VCaP (cell line): ENCODE measurements at regions not wholly inside any gene's neighbourhood (a gene's known extent, or its start where the extent isn't known, plus 50 kb on each side); places are given as distances from the start of the nearest gene placed in this dataset.
A peak's percentile ranks its signal among the peaks of the same experiment; 100 is the strongest.

ENCODE experiments used
- H3K27ac ChIP-seq: fragments of 450-650 bp; 2 replicates; pipeline ENCODE4 v1.5.1; 2017
- TF ChIP-seq, protein P1 (sequence below): fragments of 450-650 bp; conservative IDR thresholded peaks from 2 replicates; pipeline ENCODE4 v1.5.1; 2017; ENCODE audit warnings: mild to moderate bottlenecking, moderate library complexity

DNA sequence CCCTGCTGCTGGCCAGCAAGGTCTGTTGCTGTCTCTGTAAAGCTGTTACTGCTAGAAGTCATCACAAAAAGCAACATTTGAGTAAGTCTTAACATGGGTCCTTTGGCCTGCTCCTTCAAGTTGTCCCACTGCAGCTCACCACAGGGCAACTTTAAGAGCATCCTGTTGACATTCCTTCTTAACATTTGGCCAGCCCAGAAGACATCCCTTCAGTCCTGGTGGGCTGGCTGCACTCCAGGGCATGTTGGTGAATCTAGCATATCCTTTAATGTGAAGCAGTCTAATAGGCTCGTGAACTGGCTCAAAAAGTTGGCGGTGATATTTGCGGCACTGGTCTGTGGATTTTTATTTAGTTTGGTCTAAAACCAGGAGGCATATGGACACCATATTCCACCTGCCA lies 92.2 kb upstream of the MAML3 start:
- peak overlapping the region; percentile 14 for H3K27ac ChIP-seq
- TF ChIP-seq, protein P1, sequence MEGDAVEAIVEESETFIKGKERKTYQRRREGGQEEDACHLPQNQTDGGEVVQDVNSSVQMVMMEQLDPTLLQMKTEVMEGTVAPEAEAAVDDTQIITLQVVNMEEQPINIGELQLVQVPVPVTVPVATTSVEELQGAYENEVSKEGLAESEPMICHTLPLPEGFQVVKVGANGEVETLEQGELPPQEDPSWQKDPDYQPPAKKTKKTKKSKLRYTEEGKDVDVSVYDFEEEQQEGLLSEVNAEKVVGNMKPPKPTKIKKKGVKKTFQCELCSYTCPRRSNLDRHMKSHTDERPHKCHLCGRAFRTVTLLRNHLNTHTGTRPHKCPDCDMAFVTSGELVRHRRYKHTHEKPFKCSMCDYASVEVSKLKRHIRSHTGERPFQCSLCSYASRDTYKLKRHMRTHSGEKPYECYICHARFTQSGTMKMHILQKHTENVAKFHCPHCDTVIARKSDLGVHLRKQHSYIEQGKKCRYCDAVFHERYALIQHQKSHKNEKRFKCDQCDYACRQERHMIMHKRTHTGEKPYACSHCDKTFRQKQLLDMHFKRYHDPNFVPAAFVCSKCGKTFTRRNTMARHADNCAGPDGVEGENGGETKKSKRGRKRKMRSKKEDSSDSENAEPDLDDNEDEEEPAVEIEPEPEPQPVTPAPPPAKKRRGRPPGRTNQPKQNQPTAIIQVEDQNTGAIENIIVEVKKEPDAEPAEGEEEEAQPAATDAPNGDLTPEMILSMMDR: no peak

DNA sequence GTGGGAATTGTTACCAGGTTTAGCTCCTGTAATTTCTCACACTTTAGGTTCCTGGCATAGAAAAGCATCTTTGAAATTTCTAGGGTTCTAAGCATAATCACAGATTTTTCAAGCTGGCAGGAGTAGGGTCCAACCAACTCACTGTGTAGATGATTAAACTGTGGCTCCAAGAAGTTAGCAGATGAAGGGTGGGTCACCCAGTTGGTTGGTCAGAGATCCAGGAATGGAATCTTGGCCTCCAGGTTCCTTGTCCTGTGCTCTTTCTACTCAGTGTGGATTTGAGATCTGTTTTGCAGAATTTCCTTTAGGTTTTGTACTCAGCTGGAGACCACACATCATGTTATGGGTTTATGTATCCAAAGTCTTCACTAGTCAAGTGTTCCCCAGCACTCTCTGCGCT lies 90.3 kb upstream of the MAML3 start:
- TF ChIP-seq, protein P1: no peak
- H3K27ac ChIP-seq: peak overlapping the region; percentile 98

DNA sequence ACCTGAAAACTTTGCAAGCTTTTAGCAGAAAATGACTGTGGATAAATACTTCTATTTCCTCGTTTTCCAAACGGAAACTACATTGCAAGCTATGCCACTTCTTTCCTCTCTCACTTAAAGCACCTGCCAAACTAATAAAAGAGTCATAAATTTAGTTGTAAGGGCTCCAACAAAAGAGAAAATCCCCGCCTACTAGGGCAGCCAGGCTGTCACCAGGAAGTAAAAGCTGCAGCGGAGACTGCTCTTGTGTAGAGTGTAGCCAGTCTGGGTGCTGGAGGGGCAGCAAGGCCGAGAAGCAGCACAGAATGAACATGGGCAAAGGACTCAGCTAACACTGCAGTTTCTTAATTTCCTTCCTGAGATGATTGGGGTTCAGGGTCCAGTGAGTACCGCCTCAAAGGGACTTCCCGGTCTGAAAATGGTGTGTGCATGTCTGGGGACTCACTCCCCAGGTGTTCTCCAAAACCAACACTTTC lies 89.3 kb upstream of the MAML3 start:
- TF ChIP-seq, protein P1: no peak
- peak overlapping the region; percentile 98 for H3K27ac ChIP-seq

DNA sequence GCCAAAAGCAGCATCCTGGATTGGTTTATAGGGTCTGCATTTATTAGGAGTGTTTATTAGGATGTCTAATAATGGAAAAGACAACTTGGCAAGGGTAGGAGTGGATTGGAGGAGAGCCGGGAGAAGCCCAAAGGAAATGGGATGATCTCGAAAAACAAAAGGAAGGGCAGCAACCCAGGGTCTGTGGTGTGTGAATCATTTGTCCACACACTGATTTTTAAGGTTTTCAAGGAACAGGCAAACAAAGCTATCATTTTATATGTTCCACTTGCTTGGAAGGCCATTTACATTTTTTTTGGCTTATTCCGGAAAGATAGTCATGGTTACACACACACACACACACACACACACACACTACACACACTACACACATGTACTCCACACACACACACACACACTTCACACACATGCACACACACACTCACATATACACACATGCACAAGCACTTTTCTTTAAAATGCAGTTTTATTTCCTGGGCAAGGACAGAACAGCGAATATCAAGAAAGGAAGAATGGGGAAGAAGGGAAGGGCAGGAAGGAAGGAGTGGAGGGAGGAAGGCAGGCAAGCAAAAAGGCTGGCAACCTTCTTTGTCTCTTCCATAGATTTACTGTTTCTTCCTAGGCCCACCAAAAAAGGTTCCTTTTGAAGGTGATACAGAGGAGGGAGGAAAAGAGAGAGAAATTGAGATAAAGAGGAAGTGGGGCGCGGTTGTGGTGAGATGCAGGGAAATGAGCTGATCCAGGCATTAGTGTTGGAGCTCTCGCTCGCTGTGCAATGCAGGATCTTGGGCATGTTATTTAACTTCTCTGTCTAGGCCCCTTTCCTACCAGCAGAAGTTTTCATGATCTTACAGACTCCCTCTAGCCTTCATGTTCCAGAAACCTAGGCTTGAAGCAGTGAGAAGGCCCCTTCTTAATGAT lies 88.6 kb upstream of the MAML3 start:
- TF ChIP-seq, protein P1: no peak; the same call in 1 of the 2 replicates
- H3K27ac ChIP-seq: peak overlapping the region; percentile 98

DNA sequence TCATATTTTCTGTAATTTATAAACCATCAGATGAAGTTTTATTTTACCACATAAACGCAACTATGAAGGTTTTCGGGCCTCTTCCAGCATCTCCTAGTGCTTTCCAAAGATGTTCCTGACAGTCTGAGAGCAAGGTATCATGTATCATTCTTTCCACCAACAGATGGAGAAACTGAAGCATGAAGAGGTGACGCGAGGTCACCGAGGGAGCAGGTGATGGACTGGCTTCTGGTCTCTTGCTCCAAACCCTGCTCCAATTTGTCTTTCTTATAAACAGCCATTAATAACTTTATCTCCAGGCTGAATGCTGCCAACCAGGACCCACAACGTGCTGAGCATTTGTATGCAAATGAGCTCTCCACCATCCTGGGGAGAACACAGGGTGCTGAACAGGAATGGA lies 86.3 kb upstream of the MAML3 start:
- peak overlapping the region; percentile 98; the same call in 1 of the 2 replicates for H3K27ac ChIP-seq
- TF ChIP-seq, protein P1: no peak

DNA sequence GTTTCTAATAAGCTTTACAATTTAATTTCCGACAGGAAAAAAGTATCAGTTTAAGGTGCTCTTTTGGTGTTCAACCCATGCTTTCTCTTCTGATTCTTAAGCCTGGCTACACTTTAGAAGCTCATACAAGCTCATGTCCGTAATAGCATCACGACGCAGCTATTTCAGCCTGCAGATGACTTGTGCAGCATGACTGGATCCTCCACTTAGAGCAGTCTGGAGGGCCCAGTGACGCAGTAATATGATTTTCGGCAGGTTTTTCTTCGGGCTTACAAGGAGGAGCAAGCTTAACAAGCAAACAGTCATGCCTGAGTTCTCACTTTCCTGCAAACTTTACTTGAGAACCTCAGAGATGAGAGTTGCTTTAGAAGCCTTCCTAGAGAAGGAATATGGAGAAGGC lies 85.3 kb upstream of the MAML3 start:
- TF ChIP-seq, protein P1: no peak
- peak overlapping the region; percentile 98 for H3K27ac ChIP-seq

- peak overlapping the region; percentile 98 for H3K27ac ChIP-seq
- TF ChIP-seq, protein P1: no peak
These were observed 84.5 kb upstream of the MAML3 start for GRCh38 chr4:140238351-140239056.
